Ecto neural progenitor cell (in vitro differentiated cells): ENCODE measurements at regions not wholly inside any gene's neighbourhood (a gene's known extent, or its start where the extent isn't known, plus 50 kb on each side); places are given as distances from the start of the nearest gene placed in this dataset.

Experiments
- DNase-seq: peaks from one replicate; pipeline ENCODE4 v3.0.0-alpha.2; 2018; ENCODE audit warnings: low spot score

GRCh38 chr13:29654843-29655547, 59.5 kb upstream of the SLC7A1 start:
- no peak for DNase-seq

- no peak for DNase-seq
Measured at GRCh38 chr13:29654384-29654783, 58.9 kb upstream of the SLC7A1 start.

GRCh38 chr13:29648760-29649159, 53.3 kb upstream of the SLC7A1 start:
- DNase-seq, result no peak
